ENCODE measurements at regions not wholly inside any gene's neighbourhood (a gene's known extent, or its start where the extent isn't known, plus 50 kb on each side); places are given as distances from the start of the nearest gene placed in this dataset.

- TF ChIP-seq GTF3C2 (IDR thresholded peaks at IDR 0.05; ENCODE audit: borderline replicate concordance, extremely low read depth, insufficient read length) (no peak), ARHGAP35 (IDR thresholded peaks at IDR 0.05; ENCODE audit: partially characterized antibody) (no peak), CHD2 (IDR thresholded peaks at IDR 0.05; ENCODE audit: low read depth, low read length) (no peak), NRF1 (conservative IDR thresholded peaks at IDR 0.05 in 1 of 2, IDR thresholded peaks at IDR 0.05 in 1 of 2) (no peak), MAFF (IDR thresholded peaks at IDR 0.05; ENCODE audit: low read length) (peak; percentile 69; the same call in 1 of the 2 replicates), ZNF398 (CRISPR knock-in tag; IDR thresholded peaks at IDR 0.05) (no peak), ZNF445 (CRISPR knock-in tag; IDR thresholded peaks at IDR 0.05; ENCODE audit: low read depth) (no peak), RHOXF2B (CRISPR knock-in tag; conservative IDR thresholded peaks at IDR 0.05) (no peak), DMBX1 (CRISPR knock-in tag; IDR thresholded peaks at IDR 0.05; ENCODE audit: borderline replicate concordance) (no peak), DNMT1 (IDR thresholded peaks at IDR 0.05) (no peak), PHF8 (IDR thresholded peaks at IDR 0.05; ENCODE audit: borderline replicate concordance, low read length) (no peak), SPI1 (IDR thresholded peaks at IDR 0.05; ENCODE audit: borderline replicate concordance, low read depth, low read length) (no peak), ZNF174 (CRISPR knock-in tag; IDR thresholded peaks at IDR 0.05) (no peak), TAF15 (IDR thresholded peaks at IDR 0.05; ENCODE audit: low read depth, low read length) (no peak), NCOA1 (IDR thresholded peaks at IDR 0.05; ENCODE audit: low read depth) (no peak), KLF1 (tag; IDR thresholded peaks at IDR 0.05) (no peak), GABPA (tag; conservative IDR thresholded peaks at IDR 0.05; ENCODE audit: low read depth) (0 out of 2 replicates have a peak, but pooled peaks have one; percentile 20), ZNF511 (CRISPR knock-in tag; IDR thresholded peaks at IDR 0.05) (no peak)
- TF ChIP-seq, protein P1, sequence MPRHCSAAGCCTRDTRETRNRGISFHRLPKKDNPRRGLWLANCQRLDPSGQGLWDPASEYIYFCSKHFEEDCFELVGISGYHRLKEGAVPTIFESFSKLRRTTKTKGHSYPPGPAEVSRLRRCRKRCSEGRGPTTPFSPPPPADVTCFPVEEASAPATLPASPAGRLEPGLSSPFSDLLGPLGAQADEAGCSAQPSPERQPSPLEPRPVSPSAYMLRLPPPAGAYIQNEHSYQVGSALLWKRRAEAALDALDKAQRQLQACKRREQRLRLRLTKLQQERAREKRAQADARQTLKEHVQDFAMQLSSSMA (CRISPR knock-in tag; IDR thresholded peaks at IDR 0.05): no peak
- TF ChIP-seq, protein P2, sequence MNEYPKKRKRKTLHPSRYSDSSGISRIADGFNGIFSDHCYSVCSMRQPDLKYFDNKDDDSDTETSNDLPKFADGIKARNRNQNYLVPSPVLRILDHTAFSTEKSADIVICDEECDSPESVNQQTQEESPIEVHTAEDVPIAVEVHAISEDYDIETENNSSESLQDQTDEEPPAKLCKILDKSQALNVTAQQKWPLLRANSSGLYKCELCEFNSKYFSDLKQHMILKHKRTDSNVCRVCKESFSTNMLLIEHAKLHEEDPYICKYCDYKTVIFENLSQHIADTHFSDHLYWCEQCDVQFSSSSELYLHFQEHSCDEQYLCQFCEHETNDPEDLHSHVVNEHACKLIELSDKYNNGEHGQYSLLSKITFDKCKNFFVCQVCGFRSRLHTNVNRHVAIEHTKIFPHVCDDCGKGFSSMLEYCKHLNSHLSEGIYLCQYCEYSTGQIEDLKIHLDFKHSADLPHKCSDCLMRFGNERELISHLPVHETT (CRISPR knock-in tag; conservative IDR thresholded peaks at IDR 0.05 in 1 of 2, IDR thresholded peaks at IDR 0.05 in 1 of 2): no peak
These were observed 156.4 kb upstream of the ECI2 start (continued) for GRCh38 chr6:4291453-4292403.

Data from K562 (cell line).